8988T (cell line): ENCODE measurements at regions not wholly inside any gene's neighbourhood (a gene's known extent, or its start where the extent isn't known, plus 50 kb on each side); places are given as distances from the start of the nearest gene placed in this dataset.

Experiments
- DNase-seq: peaks from one replicate; pipeline ENCODE4 v3.0.0; 2011

DNA sequence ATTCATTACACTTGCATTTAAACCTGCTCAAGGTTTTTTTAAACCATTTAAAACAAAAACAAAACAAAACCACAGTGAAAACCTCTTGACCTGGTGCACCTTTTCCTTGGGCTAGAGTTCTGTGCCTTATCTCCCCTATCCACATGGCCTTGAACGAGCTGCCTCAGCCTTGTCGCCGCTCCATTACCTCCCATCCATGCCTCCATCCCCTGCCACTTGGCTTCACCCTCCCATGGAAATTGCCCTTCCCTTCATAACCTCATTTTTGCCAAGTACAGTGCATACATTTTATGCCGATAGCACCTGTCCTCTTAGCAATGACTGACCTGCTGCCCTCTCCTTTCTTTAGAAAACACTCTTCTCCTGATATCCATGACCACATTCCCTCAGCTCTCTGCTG is 188.6 kb upstream of the ASIC2 start:
- DNase-seq = no peak

DNA sequence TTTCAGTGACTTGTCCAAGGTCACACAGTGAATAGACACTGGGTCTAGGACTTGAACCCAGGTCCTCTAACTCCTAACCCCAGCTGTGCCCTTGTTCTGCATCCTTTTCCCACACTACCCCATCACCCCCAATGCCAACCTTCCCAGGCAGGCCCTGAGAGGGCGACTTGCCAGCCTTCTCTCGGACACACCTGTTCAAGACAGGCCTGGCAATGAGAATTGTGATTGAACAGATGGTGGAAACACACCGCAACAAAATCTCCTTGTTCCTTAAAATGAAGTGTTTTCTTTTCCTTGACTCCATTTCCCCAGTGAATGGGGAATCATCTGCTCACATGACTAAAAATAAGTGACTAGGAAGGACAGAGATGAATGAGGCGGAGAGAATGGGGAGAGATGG is 189.5 kb upstream of the ASIC2 start:
- DNase-seq = no peak

- no peak for DNase-seq
Measured at GRCh38 chr17:33484559-33484958, 191.5 kb upstream of the ASIC2 start.

DNA sequence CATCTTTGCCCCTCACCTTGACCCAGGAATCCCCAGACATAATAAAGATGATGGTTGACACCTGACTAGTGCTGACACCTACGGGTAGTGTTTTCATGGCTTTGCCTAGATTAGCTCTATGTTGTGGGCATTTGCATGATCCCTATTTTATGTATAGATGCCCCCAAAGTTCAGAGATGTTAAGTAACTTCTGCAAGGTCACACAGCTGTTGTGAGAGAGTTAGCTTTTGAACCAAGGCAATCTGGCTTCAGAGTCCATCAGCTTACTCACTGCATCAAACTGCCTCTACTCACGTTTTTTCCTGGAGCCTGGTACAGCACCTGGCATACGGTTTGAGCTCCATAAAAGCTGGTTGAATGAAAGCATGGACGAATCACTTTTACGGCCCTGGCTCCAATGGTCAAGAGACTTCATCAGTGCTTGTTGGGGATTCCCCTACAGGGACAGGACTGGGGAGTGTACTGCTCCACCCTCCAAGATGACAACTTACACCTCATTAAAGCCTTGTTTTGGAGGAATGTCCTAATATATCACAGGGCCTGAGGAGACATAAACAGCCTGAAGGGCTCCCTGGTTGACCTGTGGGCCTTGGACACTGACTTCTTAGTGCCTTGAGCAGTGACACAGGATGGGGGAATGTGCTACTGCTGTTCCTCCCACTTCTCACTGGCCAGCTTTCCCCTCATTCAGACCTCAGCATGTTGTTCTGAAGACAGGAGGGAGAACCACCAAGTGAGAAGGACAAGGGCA is 193.2 kb upstream of the ASIC2 start:
- no peak for DNase-seq

GRCh38 chr17:33487187-33487879 is 194.2 kb upstream of the ASIC2 start:
- no peak for DNase-seq

DNA sequence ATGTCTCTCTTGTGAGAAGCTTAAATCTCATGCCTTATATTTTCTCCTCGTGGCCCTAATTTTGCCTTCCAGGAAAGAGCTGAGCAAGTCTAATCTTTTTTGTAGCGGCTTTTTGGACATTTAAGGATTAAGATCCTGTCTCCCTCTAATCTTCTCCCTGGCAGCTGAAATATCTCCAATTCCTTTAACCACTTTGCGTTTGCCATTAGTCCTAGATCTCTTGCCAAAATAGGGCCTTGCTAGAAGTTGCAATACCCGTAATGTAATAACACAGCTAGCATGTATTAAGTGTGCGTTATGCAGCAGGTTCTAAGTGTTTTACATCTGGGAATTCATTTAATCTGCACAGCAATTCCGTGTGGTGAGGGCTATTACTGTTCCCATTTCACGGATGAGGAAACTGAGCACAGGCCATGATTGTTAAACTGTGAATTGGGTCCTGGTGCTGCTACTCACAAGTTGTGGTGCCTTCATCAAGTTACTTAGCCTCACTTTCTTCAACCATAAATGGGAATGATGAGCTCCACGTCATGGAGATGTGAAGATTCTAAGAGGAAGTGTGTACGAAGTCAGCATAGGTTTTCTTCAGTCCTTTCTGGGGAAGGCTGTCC is 198.9 kb upstream of the ASIC2 start:
- DNase-seq = no peak

DNA sequence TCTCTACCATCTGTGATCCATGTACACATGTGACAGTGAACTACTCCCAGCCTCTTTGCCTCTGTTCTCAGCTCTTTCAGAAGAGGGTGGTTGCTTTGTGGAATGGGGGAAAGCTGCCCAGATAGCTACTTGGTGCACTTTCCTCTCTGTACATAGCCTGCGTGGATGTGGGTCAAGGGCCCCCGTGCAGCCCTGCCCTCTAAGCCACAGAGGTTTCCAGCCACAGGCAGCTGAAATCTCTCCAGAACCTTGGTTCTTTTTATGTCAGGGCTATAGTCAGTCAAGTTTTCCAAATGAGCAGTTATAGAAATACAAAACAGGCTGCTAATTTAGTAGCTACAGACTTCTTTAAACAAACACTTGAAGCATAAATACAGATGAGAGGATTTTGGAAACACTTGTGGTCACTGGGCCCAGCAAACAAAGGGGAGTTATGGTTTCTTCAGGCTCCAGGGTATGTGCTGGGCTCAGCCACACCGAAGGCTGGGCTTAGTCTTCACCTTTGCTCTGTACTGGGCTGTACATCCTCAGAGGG is 199.7 kb upstream of the ASIC2 start:
- DNase-seq = no peak

DNA sequence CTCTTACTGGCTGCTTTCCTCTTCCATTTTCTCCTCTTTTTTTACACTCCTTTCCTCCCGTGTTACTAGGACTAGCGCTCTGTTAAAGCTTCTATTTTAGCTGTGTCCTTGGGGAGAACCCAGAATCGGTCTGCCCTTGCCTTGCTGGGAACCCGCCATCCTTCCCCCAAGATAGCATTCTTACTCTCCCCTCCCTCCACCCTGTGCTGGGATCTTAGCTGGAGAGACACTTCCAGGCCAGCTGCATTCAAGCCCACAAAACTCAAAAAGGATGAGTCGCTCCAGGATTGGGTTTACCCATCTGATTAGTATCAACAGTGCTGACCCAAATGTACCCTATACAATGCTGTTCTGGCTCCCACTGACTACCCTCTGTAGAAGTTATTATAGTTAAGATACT is 200.5 kb upstream of the ASIC2 start:
- no peak for DNase-seq

DNA sequence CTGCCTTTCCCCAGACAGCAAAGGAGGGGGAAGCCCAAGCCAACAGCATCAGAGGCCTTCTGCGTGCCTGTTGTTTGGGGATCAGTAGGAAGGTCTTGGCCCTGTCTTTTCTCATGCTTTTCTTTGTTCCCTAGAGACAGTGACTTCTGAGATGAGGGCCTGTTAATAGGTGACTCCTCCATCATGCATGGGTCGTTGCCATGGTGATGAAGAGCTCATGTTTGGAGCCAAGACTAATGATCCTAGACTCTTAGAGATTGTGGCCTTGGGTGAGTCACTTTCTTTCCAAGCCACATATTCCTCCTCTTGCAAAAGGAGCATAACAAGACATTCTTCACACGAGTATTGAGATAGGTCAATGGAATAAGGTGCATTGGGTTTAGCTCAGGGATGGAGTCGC is 201.1 kb upstream of the ASIC2 start:
- no peak for DNase-seq

GRCh38 chr17:33497623-33498022 is 204.5 kb upstream of the ASIC2 start:
- DNase-seq = no peak

GRCh38 chr17:33498069-33498468 is 205.0 kb upstream of the ASIC2 start:
- no peak for DNase-seq

DNA sequence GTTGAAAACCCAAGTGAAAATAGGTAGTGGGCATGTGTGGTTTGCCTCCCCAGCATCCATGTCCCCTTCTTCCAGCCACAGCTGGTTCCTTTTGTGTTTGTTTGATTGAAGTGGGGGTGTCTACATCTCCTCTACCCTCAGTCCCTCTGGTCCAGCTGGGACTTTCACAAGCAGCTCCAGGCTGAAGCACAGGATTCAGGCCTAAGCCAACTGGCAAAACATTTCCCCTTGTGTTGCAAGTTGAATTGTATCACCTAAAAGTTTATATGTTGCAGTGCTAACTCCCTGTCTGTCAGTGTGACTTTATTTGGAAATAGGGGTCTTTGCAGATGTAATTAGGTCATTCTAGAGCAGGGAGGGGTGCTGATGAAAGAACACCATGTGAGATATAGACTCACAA is 205.9 kb upstream of the ASIC2 start:
- no peak for DNase-seq

DNA sequence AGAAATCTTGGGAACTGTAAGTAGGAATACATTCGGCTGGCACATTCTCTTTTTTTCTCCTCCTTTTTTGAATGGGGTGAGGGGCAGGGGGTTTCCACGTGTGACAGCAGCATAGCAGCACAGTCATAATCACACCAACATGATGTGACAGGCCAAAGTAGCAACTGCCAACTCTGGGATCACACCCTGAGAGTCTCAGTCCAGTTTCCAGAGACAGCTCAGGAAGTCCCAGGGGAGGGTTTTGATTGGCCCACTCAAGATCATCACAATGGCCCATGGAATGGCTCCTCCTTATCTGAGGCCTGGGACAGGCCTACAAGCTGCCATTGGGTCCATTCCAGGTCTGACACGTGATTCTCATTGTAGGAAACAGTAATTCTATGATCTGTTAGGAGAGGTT is 207.1 kb upstream of the ASIC2 start:
- no peak for DNase-seq

DNA sequence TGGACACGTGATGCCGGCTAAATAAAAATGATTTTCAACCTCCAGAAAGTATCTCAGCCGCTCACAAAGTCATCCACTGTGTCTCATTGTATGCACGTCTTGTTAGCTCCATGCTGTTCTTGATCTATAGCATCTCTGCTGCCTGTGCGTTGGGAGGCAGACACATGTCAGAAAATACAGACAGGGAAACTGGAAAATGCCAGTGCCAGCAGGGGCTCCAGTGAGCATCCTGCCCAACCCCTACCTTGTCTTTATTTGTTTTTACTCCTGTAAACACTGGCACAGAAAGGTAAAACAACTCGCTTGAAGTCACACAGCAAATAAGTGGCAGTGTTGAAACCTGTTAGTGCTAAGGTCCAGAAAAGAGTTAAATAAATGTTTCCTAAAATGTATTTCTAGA is 208.1 kb upstream of the ASIC2 start:
- DNase-seq = no peak

DNA sequence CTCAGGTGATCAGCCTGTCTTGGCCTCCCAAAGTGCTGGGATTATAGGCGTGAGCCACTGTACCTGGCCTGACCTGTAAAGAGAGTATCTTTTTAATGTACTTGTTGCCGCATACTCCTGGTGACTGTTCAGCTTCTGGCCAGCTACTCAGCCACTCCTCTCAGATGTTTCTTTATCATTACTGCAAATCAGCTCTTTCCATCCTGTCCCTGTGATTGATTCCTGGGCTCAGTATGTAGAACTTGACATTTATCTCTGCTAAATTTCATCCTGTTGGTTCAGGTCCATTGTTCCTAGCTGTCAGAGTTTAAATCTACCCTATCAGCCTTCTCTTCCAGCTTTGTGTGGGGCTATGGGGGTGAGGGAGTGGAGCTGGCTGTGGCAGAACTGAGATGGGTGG is 211.5 kb upstream of the ASIC2 start:
- no peak for DNase-seq

- DNase-seq = no peak
Measured at GRCh38 chr17:33506889-33507650, 214.0 kb upstream of the ASIC2 start.

DNA sequence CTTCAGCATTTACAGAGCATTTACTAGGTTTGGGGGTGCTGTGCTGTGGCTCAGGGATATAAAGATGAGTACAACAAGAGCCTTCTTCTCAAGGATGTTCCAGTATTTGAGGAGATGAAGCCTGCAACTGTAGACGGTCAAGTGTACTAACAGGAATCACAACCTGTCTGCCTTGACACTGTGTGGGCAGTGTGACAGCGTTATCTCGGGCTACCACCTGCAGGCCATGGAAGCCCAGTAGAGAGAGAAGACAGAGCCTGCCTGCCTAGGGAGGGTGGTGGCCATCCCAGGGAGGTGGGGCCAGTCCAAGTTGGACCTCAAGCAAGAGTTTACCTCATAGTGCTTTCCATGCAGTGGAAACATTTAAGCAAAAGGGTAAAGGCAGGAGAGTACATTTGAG is 215.1 kb upstream of the ASIC2 start:
- no peak for DNase-seq

- DNase-seq = no peak
Measured at GRCh38 chr17:33509331-33509730, 216.2 kb upstream of the ASIC2 start.

DNA sequence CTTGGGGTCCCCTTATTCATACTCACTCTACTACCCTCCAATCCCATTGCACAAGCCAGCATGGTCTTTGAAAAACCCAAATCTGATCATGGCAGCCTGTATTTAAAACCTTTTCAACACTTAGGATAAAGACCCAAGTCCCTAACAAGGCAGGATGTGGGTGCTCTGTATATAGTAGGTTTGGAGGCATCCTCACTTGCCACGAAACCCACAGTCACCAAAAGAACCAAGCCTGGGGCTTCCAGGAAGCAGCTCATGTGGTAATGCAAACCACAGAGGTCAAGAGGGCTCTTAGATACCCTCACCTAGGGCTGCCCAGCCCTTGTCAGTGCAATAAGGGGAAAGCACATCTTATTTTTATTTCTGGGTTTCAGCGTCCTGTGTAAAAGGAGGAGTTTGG is 218.6 kb upstream of the ASIC2 start:
- no peak for DNase-seq

- no peak for DNase-seq
Measured at GRCh38 chr17:33512113-33512512, 219.0 kb upstream of the ASIC2 start.

DNA sequence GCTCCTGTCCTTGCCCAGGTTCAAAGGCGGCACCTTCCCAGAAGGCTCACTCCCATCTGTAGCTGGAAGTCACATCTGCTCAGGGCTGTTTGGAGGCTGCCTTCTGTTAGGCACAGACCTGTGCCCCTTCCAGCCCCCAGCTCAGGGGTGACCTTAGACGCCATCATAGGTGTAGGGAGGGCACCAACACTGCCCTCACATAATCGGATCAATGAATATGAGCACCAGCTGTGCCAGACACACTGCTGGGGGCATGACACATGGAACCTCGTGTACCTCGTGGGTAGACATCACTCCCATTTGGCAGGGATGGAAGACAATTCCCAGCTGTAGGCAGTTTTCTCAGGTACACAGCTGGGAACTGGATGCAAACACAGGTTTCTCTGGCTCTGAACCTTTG is 220.7 kb upstream of the ASIC2 start:
- DNase-seq = no peak

GRCh38 chr17:33514369-33514768 is 221.3 kb upstream of the ASIC2 start:
- DNase-seq = no peak

DNA sequence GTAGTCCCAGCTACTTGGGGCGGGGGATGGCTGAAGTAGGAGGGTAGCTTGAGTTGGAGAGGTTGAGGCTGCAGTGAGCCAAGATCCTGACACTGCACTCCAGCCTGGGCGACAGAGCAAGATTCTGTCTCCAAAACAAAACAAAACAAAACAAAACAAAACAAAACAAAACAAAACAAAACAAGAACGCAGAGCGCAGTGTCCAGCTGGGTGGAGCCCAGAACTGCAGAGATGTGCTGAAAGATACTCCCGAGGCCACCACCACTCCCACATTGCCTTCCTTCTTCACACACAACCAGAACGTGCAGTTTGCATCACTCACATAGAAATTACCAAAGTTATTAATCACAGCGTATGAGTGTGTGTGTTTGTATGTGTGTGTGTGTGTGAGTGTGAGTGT is 222.9 kb upstream of the ASIC2 start:
- no peak for DNase-seq
